ENCODE measurements at regions not wholly inside any gene's neighbourhood (a gene's known extent, or its start where the extent isn't known, plus 50 kb on each side); places are given as distances from the start of the nearest gene placed in this dataset.

GRCh38 chr2:57894381-57894780 lies 152.2 kb upstream of the VRK2 start:
- no peak for DNase-seq

GRCh38 chr2:57897920-57898319 lies 148.7 kb upstream of the VRK2 start:
- DNase-seq = no peak

DNA sequence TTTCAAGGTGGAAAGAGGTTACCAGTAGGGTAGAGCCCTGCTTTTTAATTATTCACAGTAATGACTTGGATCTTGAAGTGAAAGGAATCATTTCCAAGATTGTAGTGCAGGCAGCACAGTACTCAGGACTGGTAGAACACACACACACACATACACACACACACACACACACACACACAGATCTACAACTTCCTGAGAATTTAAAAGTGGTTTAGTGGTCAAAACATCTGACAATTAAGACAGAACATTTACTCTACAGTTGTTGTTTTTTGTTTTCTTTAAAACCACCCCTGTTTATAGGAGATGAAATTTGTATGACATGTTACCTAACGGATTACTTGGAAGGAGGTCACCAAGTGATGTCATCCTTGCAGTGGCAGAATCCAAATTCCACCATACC lies 146.7 kb upstream of the VRK2 start:
- DNase-seq = no peak

- no peak for DNase-seq
Observed at GRCh38 chr2:57902578-57902977, 144.0 kb upstream of the VRK2 start.

DNA sequence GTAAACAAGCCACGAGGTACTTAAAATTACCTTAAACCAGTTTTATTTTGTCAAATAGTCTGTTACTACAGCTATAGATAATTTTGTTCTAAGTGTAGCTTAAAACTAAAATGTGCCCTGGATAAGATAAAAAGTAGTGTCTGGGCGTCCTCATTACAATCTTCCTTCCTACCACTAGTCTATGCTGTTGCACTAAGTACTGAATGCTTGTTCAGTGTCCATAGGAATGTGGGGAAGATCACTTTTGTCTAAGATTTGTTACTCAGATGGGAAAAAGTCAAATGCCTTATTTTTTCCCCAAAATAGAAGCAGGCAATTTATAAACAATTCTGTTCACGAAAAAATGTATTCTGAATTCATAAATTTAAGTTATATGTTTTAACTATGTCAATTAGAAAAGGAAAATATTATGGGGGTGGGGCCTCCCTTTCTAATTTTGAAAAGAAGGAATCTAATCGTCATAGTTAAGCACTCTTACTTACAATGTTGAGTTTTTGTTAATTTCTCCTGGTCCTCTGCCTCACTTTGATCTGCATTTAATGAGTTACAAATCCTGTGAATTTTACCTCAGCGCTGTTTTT lies 140.4 kb upstream of the VRK2 start:
- no peak for DNase-seq

- DNase-seq = no peak
Observed at GRCh38 chr2:57907411-57907810, 139.2 kb upstream of the VRK2 start.

GRCh38 chr2:57908736-57909161 lies 137.9 kb upstream of the VRK2 start:
- no peak for DNase-seq

DNA sequence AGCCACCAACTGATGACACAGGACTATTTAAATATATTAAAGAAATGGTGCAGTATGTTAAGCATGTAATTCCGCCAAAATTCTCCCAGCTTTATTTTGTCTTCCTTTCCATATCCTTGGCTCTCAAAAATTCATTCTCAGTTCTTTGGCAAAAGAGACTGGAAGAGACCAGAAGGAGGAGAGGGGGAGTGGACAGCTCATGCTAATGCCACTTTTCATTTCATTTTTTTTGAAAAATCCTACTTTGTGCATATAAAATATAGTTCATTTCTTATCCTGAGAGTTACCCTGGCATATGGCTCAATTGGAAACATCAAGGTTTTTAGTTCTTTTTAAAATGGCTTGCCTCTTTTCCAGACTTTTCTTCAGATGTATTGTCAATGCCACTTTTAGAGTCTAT lies 128.5 kb upstream of the VRK2 start:
- no peak for DNase-seq

GRCh38 chr2:57920342-57920939 lies 126.2 kb upstream of the VRK2 start:
- no peak for DNase-seq

GRCh38 chr2:57934659-57935058 lies 111.9 kb upstream of the VRK2 start:
- no peak for DNase-seq

DNA sequence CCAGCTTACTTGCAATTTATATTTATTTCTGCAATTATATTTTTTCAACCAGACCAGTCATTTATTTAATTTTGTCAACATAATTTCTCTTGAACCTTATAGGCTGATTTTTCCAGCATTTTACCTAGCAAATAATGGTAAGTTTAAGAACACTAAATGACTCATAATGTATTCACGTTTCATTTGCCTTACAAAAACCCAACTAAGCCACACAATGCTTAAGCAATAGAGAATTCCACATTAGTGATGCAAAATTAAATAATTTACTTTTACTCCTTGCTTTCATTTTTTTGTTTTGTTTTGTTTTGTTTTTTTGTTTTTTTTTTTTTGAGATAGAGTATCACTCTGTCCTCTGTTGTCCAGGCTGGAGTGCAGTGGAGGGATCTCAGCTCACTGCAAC lies 110.4 kb upstream of the VRK2 start:
- DNase-seq = no peak

DNA sequence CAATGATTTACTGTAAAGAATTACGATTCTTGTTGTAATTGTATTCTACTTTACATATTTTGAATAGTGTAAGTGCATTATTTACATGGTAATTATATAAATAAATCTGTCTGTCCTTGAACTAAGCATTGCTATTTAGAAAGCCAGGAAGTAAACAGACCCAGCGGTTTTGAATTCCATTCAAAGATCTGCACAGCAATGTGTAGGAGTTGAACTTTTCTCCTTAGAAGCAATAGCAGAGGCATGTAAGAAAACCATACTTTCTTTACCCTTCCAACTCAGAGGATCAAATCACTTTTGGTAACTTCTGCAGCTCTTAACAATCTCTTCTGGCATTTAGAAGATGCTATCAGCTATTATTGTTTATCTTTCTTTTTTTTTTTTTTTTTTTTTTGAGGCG lies 109.2 kb upstream of the VRK2 start:
- DNase-seq = no peak

GRCh38 chr2:57941816-57942215 lies 104.8 kb upstream of the VRK2 start:
- DNase-seq = no peak

GRCh38 chr2:57943315-57943714 lies 103.3 kb upstream of the VRK2 start:
- no peak for DNase-seq

DNA sequence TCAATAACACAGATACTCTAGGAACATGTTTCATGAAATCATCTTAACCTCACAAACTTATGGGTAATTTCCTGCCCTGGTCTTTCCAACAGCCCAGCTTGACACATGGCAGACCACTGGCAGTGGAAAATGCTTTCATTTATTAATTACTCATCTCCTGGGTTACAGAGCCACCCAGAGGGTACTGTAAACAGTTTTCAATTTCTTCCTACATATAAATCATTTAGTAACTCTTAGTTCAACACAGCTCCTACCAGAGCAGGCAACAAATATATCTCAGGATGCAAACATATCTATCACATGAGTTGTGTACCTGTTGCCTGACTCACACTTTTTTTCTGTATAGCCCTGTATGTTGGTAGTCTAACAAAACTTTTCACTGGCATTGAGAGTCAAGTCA lies 99.2 kb upstream of the VRK2 start:
- no peak for DNase-seq

- no peak for DNase-seq
Observed at GRCh38 chr2:57954020-57954419, 92.6 kb upstream of the VRK2 start.

DNA sequence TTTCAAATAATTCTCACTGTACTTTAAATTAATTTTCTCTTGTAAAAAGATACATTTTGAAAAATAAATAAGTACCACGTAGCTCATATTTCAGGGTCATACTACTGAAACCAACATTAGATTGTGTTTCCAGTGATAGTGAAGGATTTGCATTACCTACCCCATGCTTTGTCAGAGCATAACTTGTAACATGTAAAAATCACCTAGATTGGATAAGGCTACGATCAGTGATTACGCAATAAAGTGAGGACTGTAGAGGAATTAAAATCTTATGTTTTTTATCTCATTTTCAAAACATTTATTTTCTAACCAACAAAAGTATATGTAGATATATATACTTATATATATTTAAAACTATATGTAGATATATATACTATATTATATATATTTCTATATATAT lies 89.4 kb upstream of the VRK2 start:
- no peak for DNase-seq

DNA sequence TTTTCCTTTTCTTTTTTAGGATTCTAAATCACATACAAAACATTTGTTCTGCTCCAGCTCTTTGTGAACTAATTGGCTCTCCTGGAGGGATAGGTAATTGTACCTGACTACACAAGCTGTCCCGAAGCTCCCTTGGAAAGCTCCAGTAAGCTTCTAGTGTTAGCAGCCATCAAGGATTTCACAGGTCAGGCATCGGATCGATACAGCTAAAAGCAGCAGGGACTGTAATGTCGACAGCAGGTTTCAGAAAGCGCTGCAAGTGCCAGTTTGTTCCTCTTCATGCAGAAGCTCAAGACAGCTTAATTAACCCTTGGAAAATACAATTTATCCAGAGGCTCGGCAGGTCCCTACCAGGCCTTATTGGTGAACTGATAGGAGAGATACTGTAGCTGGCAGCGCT lies 87.2 kb upstream of the VRK2 start:
- no peak for DNase-seq

GRCh38 chr2:57962861-57963260 lies 83.7 kb upstream of the VRK2 start:
- DNase-seq = no peak

GRCh38 chr2:57965219-57965618 lies 81.4 kb upstream of the VRK2 start:
- no peak for DNase-seq

DNA sequence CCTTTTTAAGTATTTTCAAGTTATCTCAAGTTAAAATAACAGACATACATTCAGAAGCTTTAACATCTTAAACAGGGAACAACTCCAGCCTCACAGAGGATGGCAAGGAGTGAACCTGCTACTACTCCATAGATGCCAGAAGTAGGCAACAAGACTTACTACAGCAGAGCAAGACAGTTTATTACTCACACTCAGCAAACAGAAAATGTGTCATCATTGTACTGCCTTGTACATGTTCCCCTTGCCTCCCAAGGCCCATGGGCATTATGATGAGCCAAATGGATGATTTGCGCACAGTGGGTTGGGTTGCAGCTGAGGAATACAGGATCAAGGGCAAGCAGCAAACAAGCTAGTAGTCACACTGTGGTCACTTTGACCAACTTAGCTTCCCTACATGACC lies 80.6 kb upstream of the VRK2 start:
- no peak for DNase-seq

DNA sequence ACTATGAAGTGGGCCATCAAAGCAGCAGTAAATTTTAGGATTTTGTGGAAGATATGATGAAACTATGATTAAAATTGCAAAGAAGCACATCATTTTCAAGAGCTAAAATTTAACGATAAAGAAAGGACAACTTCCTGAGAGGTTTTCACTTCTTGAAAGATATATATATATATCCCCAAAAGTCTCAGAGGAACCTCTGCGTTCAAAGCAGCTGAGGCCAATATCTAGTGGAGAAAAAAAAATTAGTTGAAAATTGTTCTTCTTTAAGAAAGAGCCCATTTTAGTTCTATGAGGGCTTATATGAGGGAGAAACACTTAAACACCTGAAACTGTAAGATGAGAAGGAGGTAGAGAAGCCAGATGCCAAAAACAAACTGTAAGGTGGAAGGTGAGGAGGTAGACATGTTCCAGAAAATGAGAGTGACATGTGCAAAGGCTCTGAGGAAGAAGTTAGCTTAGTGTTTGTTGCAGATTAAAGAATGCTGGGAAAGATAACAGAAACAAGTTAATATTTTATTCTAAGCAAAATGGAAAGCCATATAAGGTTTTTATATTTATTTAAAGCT lies 72.9 kb upstream of the VRK2 start:
- no peak for DNase-seq

GRCh38 chr2:57979158-57979557 lies 67.4 kb upstream of the VRK2 start:
- DNase-seq = no peak

DNA sequence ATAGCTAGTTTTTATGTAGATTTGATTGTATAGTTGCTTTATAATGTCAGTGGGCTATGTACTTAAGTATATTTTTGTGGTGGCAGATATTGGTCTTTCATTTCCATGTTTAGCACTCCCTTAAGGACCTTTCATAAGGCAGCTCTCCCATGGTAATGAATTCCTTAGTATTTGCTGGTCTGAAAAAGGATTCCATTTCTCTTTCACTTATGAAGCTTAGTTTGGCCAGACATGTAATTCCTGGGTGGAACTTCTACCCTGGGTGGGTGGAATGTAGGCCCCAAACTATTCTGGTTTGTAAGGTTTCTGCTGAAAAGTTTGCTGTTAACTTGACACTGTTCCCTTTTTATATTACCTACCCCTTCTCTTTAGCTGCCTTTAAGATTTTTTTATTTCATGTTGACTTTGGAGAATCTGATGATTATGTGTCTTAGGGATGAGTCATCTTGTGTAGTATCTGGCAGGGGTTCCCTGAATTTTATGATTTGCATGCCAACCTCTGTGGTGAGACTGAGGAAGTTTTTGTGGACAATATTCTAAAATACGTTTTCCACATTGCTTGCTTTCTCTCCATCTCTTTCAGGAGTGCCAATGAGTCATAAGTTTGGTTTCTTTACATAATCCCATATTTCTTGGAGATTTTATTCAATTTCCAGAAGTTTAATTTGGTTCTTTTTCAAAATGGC lies 65.4 kb upstream of the VRK2 start:
- DNase-seq = no peak

All from right forelimb (tissue), 1 donor.